ENCODE measurements at regions not wholly inside any gene's neighbourhood (a gene's known extent, or its start where the extent isn't known, plus 50 kb on each side); places are given as distances from the start of the nearest gene placed in this dataset.
"Not testable (repeated sequence)": the region's sequence is repeated elsewhere in the genome, so short reads cannot be mapped to it uniquely, and the experiment has no call there.

DNA sequence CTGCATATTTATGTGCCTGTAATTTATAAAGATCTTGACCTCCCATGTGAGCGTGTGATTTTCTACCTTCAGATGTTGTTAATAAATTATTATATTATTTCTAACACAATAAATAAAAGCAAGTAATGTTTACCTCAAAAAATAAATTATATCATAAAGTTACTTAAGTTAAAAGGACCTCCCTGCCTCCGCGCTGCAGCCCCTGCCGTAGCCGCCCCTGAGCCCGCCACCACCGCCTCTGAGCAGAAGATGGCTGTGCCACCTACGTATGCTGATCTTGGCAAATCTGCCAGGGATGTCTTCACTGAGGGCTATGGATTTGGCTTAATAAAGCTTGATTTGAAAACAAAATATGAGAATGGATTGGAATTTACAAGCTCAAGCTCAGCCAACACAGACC lies 119.6 kb upstream of the BRWD3 start:
- H3K4me3 ChIP-seq (ENCODE audit: low read depth, low read length) = no peak overlapping the region
- DNase-seq = no peak
- H3K36me3 ChIP-seq (ENCODE audit: control insufficient read depth, insufficient read depth, low read length) = no peaks in the 10 kb centered on the region
- H3K27ac Mint-ChIP-seq = no peak overlapping the region
- no peaks in the 10 kb centered on the region for H3K36me3 Mint-ChIP-seq
- H3K4me1 ChIP-seq (ENCODE audit: control insufficient read depth, insufficient read depth, low read length, poor library complexity, severe bottlenecking) = no peaks in the 10 kb centered on the region
- H3K27ac ChIP-seq (ENCODE audit: insufficient read depth, low read length, poor library complexity, severe bottlenecking) = no peak overlapping the region
- H3K27me3 Mint-ChIP-seq = no peaks in the 10 kb centered on the region
- peaks cover 0 to 8% (median 5%) of the 10 kb centered on the region in 7 donors for H3K9me3 Mint-ChIP-seq
- no peak overlapping the region for H3K4me3 Mint-ChIP-seq
- no peaks in the 10 kb centered on the region for H3K9me3 ChIP-seq (ENCODE audit: control insufficient read depth in 2 of 2, low read length in 2 of 2)
- H3K4me1 Mint-ChIP-seq = no peaks in the 10 kb centered on the region
- no peaks in the 10 kb centered on the region for H3K27me3 ChIP-seq (ENCODE audit: control insufficient read depth, insufficient read depth, low read length)
- no peak for ATAC-seq (ENCODE audit: low read depth in 2 of 2)

DNA sequence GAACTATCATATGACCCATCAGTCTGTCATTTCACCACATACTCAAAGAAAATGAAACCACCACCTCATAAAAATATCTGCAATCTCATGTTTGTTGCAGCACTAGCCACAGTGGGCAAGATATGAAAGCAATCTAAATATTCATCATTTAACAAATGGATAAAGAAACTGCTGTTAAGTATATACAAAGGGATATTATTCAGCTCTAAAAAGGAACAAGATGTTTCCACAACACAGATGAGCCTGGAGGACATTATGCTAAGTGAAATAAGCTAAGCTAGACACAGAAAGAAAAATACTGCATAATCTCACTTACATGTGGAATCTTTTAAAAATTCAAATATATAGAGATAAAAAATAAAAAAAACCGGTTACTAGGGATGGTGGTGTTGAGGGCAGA lies 108.2 kb upstream of the BRWD3 start:
- no peak overlapping the region for H3K27ac Mint-ChIP-seq
- Histone ChIP-seq H3K4me3 (ENCODE audit: low read depth, low read length) (no peak overlapping the region), H3K27ac (ENCODE audit: insufficient read depth, low read length, poor library complexity, severe bottlenecking) (no peak overlapping the region), H3K27me3 (ENCODE audit: control insufficient read depth, insufficient read depth, low read length) (no peaks in the 10 kb centered on the region), H3K36me3 (ENCODE audit: control insufficient read depth, insufficient read depth, low read length) (no peaks in the 10 kb centered on the region), H3K4me1 (ENCODE audit: control insufficient read depth, insufficient read depth, low read length, poor library complexity, severe bottlenecking) (no peaks in the 10 kb centered on the region), H3K9me3 (ENCODE audit: control insufficient read depth in 2 of 2, low read length in 2 of 2) (peaks cover 0 to 7% of the 10 kb centered on the region in 2 experiments)
- peaks cover 0 to 10% (median 0%) of the 10 kb centered on the region in 7 donors for H3K9me3 Mint-ChIP-seq
- no peaks in the 10 kb centered on the region for H3K36me3 Mint-ChIP-seq
- no peaks in the 10 kb centered on the region for H3K4me1 Mint-ChIP-seq
- H3K4me3 Mint-ChIP-seq = no peak overlapping the region
- no peaks in the 10 kb centered on the region for H3K27me3 Mint-ChIP-seq
- ATAC-seq (ENCODE audit: low read depth in 2 of 2) = no peak
- DNase-seq = no peak

DNA sequence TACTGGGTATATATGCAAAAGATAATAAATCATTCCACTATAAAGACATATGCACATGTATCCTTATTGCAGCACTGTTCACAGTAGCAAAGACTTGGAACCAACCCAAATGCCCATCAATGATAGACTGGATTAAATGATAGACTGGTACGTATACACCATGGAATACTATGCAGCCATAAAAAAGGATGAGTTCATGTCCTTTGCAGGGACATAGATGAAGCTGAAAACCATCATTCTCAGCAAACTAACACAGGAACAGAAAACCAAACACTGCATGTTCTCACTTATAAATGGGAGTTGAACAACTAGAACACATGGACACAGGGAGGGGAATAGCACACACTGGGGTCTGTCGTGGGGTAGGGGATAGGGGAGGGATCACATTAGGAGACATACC lies 102.7 kb upstream of the BRWD3 start:
- not testable (repeated sequence) for H3K36me3 ChIP-seq (ENCODE audit: control insufficient read depth, insufficient read depth, low read length); H3K27ac ChIP-seq (ENCODE audit: insufficient read depth, low read length, poor library complexity, severe bottlenecking); H3K27me3 Mint-ChIP-seq; H3K4me1 Mint-ChIP-seq; ATAC-seq (ENCODE audit: low read depth in 2 of 2); H3K27me3 ChIP-seq (ENCODE audit: control insufficient read depth, insufficient read depth, low read length); H3K4me3 Mint-ChIP-seq; H3K9me3 ChIP-seq (ENCODE audit: control insufficient read depth in 2 of 2, low read length in 2 of 2); H3K4me3 ChIP-seq (ENCODE audit: low read depth, low read length); DNase-seq; H3K36me3 Mint-ChIP-seq; H3K27ac Mint-ChIP-seq; H3K4me1 ChIP-seq (ENCODE audit: control insufficient read depth, insufficient read depth, low read length, poor library complexity, severe bottlenecking)
- H3K9me3 Mint-ChIP-seq = peaks cover 0 to 24% (median 3%) of the 10 kb centered on the region in 7 donors

DNA sequence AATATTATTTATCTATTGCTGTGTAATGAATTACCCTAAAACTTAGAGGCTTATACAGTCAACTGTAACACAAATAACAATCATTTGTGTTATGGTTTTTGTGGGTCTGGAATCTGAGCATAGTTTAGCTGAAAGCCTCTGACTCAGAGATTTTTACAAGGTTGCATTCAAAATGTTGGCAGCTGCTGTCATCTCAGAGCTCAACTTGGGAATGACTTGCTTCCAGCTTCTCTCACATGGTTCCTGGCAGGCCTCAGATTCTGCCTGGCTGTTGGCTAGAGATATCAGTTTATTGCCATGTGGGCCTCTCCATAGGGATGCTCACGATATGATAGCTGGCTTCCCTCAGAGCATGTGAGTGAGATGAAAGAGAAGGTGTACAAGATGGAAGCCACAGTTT lies 70.2 kb upstream of the BRWD3 start:
- no peaks in the 10 kb centered on the region for H3K36me3 ChIP-seq (ENCODE audit: control insufficient read depth, insufficient read depth, low read length)
- no peaks in the 10 kb centered on the region for H3K4me1 ChIP-seq (ENCODE audit: control insufficient read depth, insufficient read depth, low read length, poor library complexity, severe bottlenecking)
- Mint-ChIP-seq H3K4me1 (no peaks in the 10 kb centered on the region), H3K36me3 (no peaks in the 10 kb centered on the region), H3K9me3 (no peaks in the 10 kb centered on the region), H3K4me3 (no peak overlapping the region), H3K27ac (no peak overlapping the region), H3K27me3 (no peaks in the 10 kb centered on the region)
- no peak overlapping the region for H3K27ac ChIP-seq (ENCODE audit: insufficient read depth, low read length, poor library complexity, severe bottlenecking)
- no peak for DNase-seq
- H3K4me3 ChIP-seq (ENCODE audit: low read depth, low read length) = no peak overlapping the region
- H3K9me3 ChIP-seq (ENCODE audit: control insufficient read depth in 2 of 2, low read length in 2 of 2) = no peaks in the 10 kb centered on the region
- H3K27me3 ChIP-seq (ENCODE audit: control insufficient read depth, insufficient read depth, low read length) = no peaks in the 10 kb centered on the region
- no peak for ATAC-seq (ENCODE audit: low read depth in 2 of 2)

DNA sequence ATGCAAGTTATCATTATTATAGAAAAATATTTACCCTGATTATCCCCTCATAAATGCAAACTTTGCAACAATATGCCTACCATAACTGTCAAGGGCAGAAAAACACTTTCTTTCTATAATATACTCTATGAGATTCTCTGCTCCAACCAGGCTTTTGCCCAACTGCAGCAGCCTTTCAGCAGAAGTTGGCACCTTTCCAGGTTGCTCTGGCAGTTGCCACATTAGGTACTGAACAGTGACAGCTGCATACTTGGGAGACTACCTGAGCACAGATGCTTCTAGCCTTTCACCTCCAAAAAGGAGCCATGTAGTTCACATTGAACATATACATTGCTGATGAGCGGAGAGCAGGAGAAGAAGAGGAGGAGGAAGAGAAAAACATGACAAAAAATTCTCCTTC lies 69.5 kb upstream of the BRWD3 start:
- Mint-ChIP-seq H3K4me3 (no peak overlapping the region), H3K27ac (no peak overlapping the region), H3K9me3 (no peaks in the 10 kb centered on the region), H3K4me1 (no peaks in the 10 kb centered on the region), H3K27me3 (no peaks in the 10 kb centered on the region), H3K36me3 (no peaks in the 10 kb centered on the region)
- H3K4me1 ChIP-seq (ENCODE audit: control insufficient read depth, insufficient read depth, low read length, poor library complexity, severe bottlenecking) = no peaks in the 10 kb centered on the region
- no peak for DNase-seq
- no peak for ATAC-seq (ENCODE audit: low read depth in 2 of 2)
- no peaks in the 10 kb centered on the region for H3K27me3 ChIP-seq (ENCODE audit: control insufficient read depth, insufficient read depth, low read length)
- H3K27ac ChIP-seq (ENCODE audit: insufficient read depth, low read length, poor library complexity, severe bottlenecking) = no peak overlapping the region
- no peaks in the 10 kb centered on the region for H3K9me3 ChIP-seq (ENCODE audit: control insufficient read depth in 2 of 2, low read length in 2 of 2)
- no peak overlapping the region for H3K4me3 ChIP-seq (ENCODE audit: low read depth, low read length)
- no peaks in the 10 kb centered on the region for H3K36me3 ChIP-seq (ENCODE audit: control insufficient read depth, insufficient read depth, low read length)

DNA sequence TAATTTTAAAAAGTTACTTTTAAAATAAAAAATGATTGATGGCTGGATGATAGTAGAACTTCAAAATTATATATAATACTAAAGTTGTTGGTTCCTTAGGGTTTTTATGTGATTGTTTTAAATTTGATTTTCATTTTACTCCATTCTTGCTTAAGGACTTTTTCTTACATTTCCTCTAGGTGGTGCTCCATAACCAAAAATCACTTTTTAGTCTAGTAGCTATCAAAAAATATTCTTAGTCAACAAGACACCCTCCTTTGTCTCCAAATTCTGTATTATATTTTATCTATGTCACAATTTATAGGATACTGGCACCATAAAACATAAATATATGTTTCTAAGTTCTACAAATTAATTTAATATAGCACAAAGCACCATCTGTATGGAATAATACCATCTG lies 67.2 kb upstream of the BRWD3 start:
- no peak overlapping the region for H3K27ac ChIP-seq (ENCODE audit: insufficient read depth, low read length, poor library complexity, severe bottlenecking)
- Mint-ChIP-seq H3K27ac (no peak overlapping the region), H3K27me3 (no peaks in the 10 kb centered on the region), H3K4me1 (no peaks in the 10 kb centered on the region), H3K4me3 (no peak overlapping the region), H3K36me3 (no peaks in the 10 kb centered on the region), H3K9me3 (peaks cover 0 to 5% (median 0%) of the 10 kb centered on the region in 7 donors)
- H3K36me3 ChIP-seq (ENCODE audit: control insufficient read depth, insufficient read depth, low read length) = no peaks in the 10 kb centered on the region
- H3K4me1 ChIP-seq (ENCODE audit: control insufficient read depth, insufficient read depth, low read length, poor library complexity, severe bottlenecking) = no peaks in the 10 kb centered on the region
- ATAC-seq (ENCODE audit: low read depth in 2 of 2) = no peak
- DNase-seq = peak in 2 of 3 donors; percentile 17 to 45
- H3K4me3 ChIP-seq (ENCODE audit: low read depth, low read length) = no peak overlapping the region
- H3K9me3 ChIP-seq (ENCODE audit: control insufficient read depth in 2 of 2, low read length in 2 of 2) = no peaks in the 10 kb centered on the region
- H3K27me3 ChIP-seq (ENCODE audit: control insufficient read depth, insufficient read depth, low read length) = no peaks in the 10 kb centered on the region

Measured in CD4-positive, CD25-positive, alpha-beta regulatory T cell (primary cell).